Hepatocyte (in vitro differentiated cells): ENCODE measurements at regions not wholly inside any gene's neighbourhood (a gene's known extent, or its start where the extent isn't known, plus 50 kb on each side); places are given as distances from the start of the nearest gene placed in this dataset. TPM values are rescaled to one million over a fixed set of nuclear protein-coding genes. Genes with fewer than 3 reads are reported as not detected.

Experiments
- small RNA-seq: library from RNA; depleted of rRNA; stranded (forward); fragments of <200 nt; gene quantifications from one replicate; pipeline ENCODE3, GENCODE V24; 2014

Small RNA genes in the stretch of these regions (small RNA-seq; reads per million reads assigned to genes)
- not detected for gene RF00012
